BLaER1 treated with 17β-estradiol and CSF1 and Interleukin-3, amounts not matched to agents 10 nM and 100 nM (cell line): ENCODE measurements at regions not wholly inside any gene's neighbourhood (a gene's known extent, or its start where the extent isn't known, plus 50 kb on each side); places are given as distances from the start of the nearest gene placed in this dataset.

Source experiments
- H3K27ac ChIP-seq, 11 experiments: shearing (Covaris generic); formaldehyde crosslinking; 2 replicates each; pipeline ENCODE4 v1.8.1; 2022
- H3K27me3 ChIP-seq, 11 experiments: shearing (Covaris generic); formaldehyde crosslinking; 2 replicates each; pipeline ENCODE4 v1.8.1; 2022
- H3K36me3 ChIP-seq, 11 experiments: shearing (Covaris generic); formaldehyde crosslinking; 2 replicates each; pipeline ENCODE4 v1.8.1; 2022
- H3K4me1 ChIP-seq, 10 experiments: shearing (Covaris generic); formaldehyde crosslinking; 2 replicates each; pipeline ENCODE4 v1.8.1; 2022
- H3K4me2 ChIP-seq, 11 experiments: shearing (Covaris generic); formaldehyde crosslinking; 2 replicates each; pipeline ENCODE4 v1.8.1; 2022
- H3K4me3 ChIP-seq, 10 experiments: shearing (Covaris generic); formaldehyde crosslinking; 2 replicates each; pipeline ENCODE4 v1.8.1; 2022
- H3K9ac ChIP-seq, 11 experiments: shearing (Covaris generic); formaldehyde crosslinking; 2 replicates each; pipeline ENCODE4 v1.8.1; 2022
- H3K9me3 ChIP-seq, 11 experiments: shearing (Covaris generic); formaldehyde crosslinking; replicated peaks in 1 of 11; 2 replicates each; pipeline ENCODE4 v1.8.1; 2022
- H4K20me1 ChIP-seq, 11 experiments: shearing (Covaris generic); formaldehyde crosslinking; 2 replicates each; pipeline ENCODE4 v1.8.1; 2022
- Cebpa-rat ChIP-seq, 11 experiments: shearing (Covaris generic); IDR thresholded peaks; 2 replicates each; pipeline ENCODE4 v1.8.1; 2022

- no peaks in the 10 kb centered on the region for H3K4me1 ChIP-seq
- no peak for TF ChIP-seq Cebpa-rat (IDR thresholded peaks at IDR 0.05)
- no peak overlapping the region for H3K4me2 ChIP-seq
- no peak overlapping the region for H3K4me3 ChIP-seq
- H3K27me3 ChIP-seq = no peaks in the 10 kb centered on the region
- H3K27ac ChIP-seq = no peak overlapping the region
- H3K9me3 ChIP-seq = no peaks in the 10 kb centered on the region
- H3K9ac ChIP-seq = no peak overlapping the region
- no peaks in the 10 kb centered on the region for H4K20me1 ChIP-seq
- H3K36me3 ChIP-seq = no peaks in the 10 kb centered on the region
These were observed 467.5 kb upstream of the CHST9 start for GRCh38 chr18:27652480-27653121.

- H3K9me3 ChIP-seq = no peaks in the 10 kb centered on the region
- no peaks in the 10 kb centered on the region for H4K20me1 ChIP-seq
- H3K4me3 ChIP-seq = no peak overlapping the region
- H3K4me1 ChIP-seq = no peaks in the 10 kb centered on the region
- no peak overlapping the region for H3K4me2 ChIP-seq
- H3K27me3 ChIP-seq = no peaks in the 10 kb centered on the region
- no peaks in the 10 kb centered on the region for H3K36me3 ChIP-seq
- H3K9ac ChIP-seq = no peak overlapping the region
- TF ChIP-seq Cebpa-rat (IDR thresholded peaks at IDR 0.05) = no peak
- no peak overlapping the region for H3K27ac ChIP-seq
These were observed 464.5 kb upstream of the CHST9 start for GRCh38 chr18:27649621-27650020.

- TF ChIP-seq Cebpa-rat (IDR thresholded peaks at IDR 0.05) = no peak
These were observed 460.8 kb upstream of the CHST9 start for GRCh38 chr18:27645929-27646328.

GRCh38 chr18:27636576-27637085, 451.5 kb upstream of the CHST9 start:
- TF ChIP-seq Cebpa-rat (IDR thresholded peaks at IDR 0.05) = no peak
- H3K4me1 ChIP-seq = no peaks in the 10 kb centered on the region

More at GRCh38 chr18:27645929-27646328, 460.8 kb upstream of the CHST9 start:
- H4K20me1 ChIP-seq = no peaks in the 10 kb centered on the region
- H3K9ac ChIP-seq = no peak overlapping the region
- H3K9me3 ChIP-seq = no peaks in the 10 kb centered on the region
- H3K27ac ChIP-seq = no peak overlapping the region
- no peaks in the 10 kb centered on the region for H3K4me1 ChIP-seq
- H3K4me3 ChIP-seq = no peak overlapping the region
- H3K27me3 ChIP-seq = no peaks in the 10 kb centered on the region
- H3K36me3 ChIP-seq = no peaks in the 10 kb centered on the region
- no peak overlapping the region for H3K4me2 ChIP-seq

GRCh38 chr18:27632706-27633105, 447.6 kb upstream of the CHST9 start:
- Histone ChIP-seq H3K27ac (no peak overlapping the region), H4K20me1 (no peaks in the 10 kb centered on the region), H3K9me3 (no peaks in the 10 kb centered on the region), H3K9ac (no peak overlapping the region), H3K4me1 (no peaks in the 10 kb centered on the region), H3K4me3 (no peak overlapping the region), H3K36me3 (no peaks in the 10 kb centered on the region), H3K4me2 (no peak overlapping the region), H3K27me3 (no peaks in the 10 kb centered on the region)
- no peak for TF ChIP-seq Cebpa-rat (IDR thresholded peaks at IDR 0.05)

More at GRCh38 chr18:27636576-27637085, 451.5 kb upstream of the CHST9 start:
- Histone ChIP-seq H3K4me3 (no peak overlapping the region), H3K4me2 (no peak overlapping the region), H3K9me3 (no peaks in the 10 kb centered on the region), H3K27me3 (no peaks in the 10 kb centered on the region), H3K9ac (no peak overlapping the region), H4K20me1 (no peaks in the 10 kb centered on the region), H3K27ac (no peak overlapping the region), H3K36me3 (no peaks in the 10 kb centered on the region)

- Histone ChIP-seq H3K4me1 (no peaks in the 10 kb centered on the region), H3K9ac (no peak overlapping the region), H4K20me1 (no peaks in the 10 kb centered on the region), H3K4me3 (no peak overlapping the region), H3K27ac (no peak overlapping the region), H3K36me3 (no peaks in the 10 kb centered on the region), H3K4me2 (no peak overlapping the region), H3K27me3 (no peaks in the 10 kb centered on the region), H3K9me3 (no peaks in the 10 kb centered on the region)
- no peak for TF ChIP-seq Cebpa-rat (IDR thresholded peaks at IDR 0.05)
These were observed 442.8 kb upstream of the CHST9 start for GRCh38 chr18:27627927-27628326.

GRCh38 chr18:27621236-27621890, 436.3 kb upstream of the CHST9 start:
- no peak overlapping the region for H3K4me2 ChIP-seq
- no peak for TF ChIP-seq Cebpa-rat (IDR thresholded peaks at IDR 0.05)
- no peaks in the 10 kb centered on the region for H3K4me1 ChIP-seq
- H3K27me3 ChIP-seq = no peaks in the 10 kb centered on the region
- H3K4me3 ChIP-seq = no peak overlapping the region
- H3K9ac ChIP-seq = no peak overlapping the region
- H3K36me3 ChIP-seq = no peaks in the 10 kb centered on the region
- H4K20me1 ChIP-seq = no peaks in the 10 kb centered on the region
- H3K9me3 ChIP-seq = no peaks in the 10 kb centered on the region
- H3K27ac ChIP-seq = no peak overlapping the region

- no peak for TF ChIP-seq Cebpa-rat (IDR thresholded peaks at IDR 0.05)
- H3K9me3 ChIP-seq = no peaks in the 10 kb centered on the region
- no peaks in the 10 kb centered on the region for H3K4me1 ChIP-seq
- H3K4me3 ChIP-seq = no peak overlapping the region
- H3K9ac ChIP-seq = no peak overlapping the region
- H3K27me3 ChIP-seq = no peaks in the 10 kb centered on the region
- no peak overlapping the region for H3K27ac ChIP-seq
- H4K20me1 ChIP-seq = no peaks in the 10 kb centered on the region
- no peak overlapping the region for H3K4me2 ChIP-seq
- H3K36me3 ChIP-seq = no peaks in the 10 kb centered on the region
These were observed 434.8 kb upstream of the CHST9 start for GRCh38 chr18:27619906-27620305.

GRCh38 chr18:27619090-27619772, 434.1 kb upstream of the CHST9 start:
- Histone ChIP-seq H3K4me1 (no peaks in the 10 kb centered on the region), H3K27ac (no peak overlapping the region), H3K4me3 (no peak overlapping the region), H3K36me3 (no peaks in the 10 kb centered on the region), H3K9me3 (no peaks in the 10 kb centered on the region), H3K9ac (no peak overlapping the region), H3K4me2 (no peak overlapping the region), H4K20me1 (no peaks in the 10 kb centered on the region), H3K27me3 (no peaks in the 10 kb centered on the region)
- no peak for TF ChIP-seq Cebpa-rat (IDR thresholded peaks at IDR 0.05)
